DND-41 (cell line): ENCODE measurements at regions not wholly inside any gene's neighbourhood (a gene's known extent, or its start where the extent isn't known, plus 50 kb on each side); places are given as distances from the start of the nearest gene placed in this dataset.

ENCODE experiments used
- EZH2 ChIP-seq: IDR thresholded peaks from 3 replicates; pipeline ENCODE4 v1.6.1; 2012; ENCODE audit warnings: borderline replicate concordance, low read depth, mild to moderate bottlenecking, moderate library complexity, low read length, inconsistent platforms; ENCODE audit not compliant: severe bottlenecking
- TF ChIP-seq, protein P1 (sequence below): IDR thresholded peaks from 2 replicates; pipeline ENCODE4 v1.5.1; 2012; ENCODE audit warnings: borderline replicate concordance, low read length, moderate library complexity, mild to moderate bottlenecking; ENCODE audit not compliant: poor library complexity, severe bottlenecking; ENCODE audit errors: extremely low read depth

DNA sequence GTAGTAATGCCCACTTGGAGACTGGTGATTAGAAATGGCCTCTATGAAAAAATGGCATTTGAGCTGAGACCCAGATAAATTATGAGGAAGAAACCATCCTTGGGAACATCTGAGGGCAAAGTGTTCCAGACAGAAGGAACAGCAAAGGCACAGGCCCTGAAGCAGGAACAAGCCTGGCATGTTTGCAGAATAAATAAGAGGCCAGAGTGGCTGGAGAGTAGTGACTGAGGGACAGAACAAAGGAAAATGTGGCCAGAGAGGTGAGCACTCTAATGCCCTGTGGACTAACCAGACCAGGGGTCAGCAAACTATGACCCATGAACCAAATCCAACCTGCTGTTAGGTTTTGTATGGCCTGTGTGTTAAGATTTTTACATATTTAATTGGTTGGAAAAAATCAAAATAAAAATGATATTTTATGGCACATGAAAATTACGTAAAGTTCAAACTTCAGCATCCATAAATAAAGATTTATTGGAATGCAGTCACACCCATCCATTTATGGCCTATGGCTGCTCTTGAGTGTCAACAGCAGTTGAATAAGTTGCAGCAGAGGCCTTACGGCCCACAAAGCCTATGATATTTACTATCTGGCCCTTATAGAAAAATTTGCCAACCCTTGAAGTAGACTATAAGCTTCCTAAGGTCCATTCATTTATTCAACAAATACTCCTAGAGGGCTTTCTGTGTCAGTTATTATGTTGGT is 210.0 kb upstream of the TOX3 start:
- TF ChIP-seq, protein P1, sequence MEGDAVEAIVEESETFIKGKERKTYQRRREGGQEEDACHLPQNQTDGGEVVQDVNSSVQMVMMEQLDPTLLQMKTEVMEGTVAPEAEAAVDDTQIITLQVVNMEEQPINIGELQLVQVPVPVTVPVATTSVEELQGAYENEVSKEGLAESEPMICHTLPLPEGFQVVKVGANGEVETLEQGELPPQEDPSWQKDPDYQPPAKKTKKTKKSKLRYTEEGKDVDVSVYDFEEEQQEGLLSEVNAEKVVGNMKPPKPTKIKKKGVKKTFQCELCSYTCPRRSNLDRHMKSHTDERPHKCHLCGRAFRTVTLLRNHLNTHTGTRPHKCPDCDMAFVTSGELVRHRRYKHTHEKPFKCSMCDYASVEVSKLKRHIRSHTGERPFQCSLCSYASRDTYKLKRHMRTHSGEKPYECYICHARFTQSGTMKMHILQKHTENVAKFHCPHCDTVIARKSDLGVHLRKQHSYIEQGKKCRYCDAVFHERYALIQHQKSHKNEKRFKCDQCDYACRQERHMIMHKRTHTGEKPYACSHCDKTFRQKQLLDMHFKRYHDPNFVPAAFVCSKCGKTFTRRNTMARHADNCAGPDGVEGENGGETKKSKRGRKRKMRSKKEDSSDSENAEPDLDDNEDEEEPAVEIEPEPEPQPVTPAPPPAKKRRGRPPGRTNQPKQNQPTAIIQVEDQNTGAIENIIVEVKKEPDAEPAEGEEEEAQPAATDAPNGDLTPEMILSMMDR = no peak
- TF ChIP-seq EZH2 = no peak
